ENCODE measurements at regions not wholly inside any gene's neighbourhood (a gene's known extent, or its start where the extent isn't known, plus 50 kb on each side); places are given as distances from the start of the nearest gene placed in this dataset.

DNA sequence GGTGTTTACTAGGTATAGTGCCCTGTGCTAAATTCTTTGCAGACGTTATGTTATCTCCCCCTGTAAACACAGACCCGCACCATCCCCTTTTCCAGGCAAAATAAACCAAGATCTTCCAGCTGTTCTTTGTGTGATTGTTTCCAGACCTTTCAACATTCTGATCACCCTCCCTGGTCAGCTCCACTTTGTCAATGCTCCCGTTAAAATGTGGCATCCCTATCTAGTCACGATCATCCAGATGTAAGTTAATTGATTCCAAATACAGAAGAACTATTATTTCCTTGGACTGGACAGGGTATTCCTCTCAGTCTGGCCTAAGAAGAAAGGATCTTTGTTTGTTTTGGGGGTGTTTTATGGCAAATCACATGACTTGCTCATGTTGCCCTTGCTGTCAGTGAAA is 127.6 kb upstream of the ARID2 start:
- TF ChIP-seq POLR2A (IDR thresholded peaks at IDR 0.05): no peak
- TF ChIP-seq, protein P1, sequence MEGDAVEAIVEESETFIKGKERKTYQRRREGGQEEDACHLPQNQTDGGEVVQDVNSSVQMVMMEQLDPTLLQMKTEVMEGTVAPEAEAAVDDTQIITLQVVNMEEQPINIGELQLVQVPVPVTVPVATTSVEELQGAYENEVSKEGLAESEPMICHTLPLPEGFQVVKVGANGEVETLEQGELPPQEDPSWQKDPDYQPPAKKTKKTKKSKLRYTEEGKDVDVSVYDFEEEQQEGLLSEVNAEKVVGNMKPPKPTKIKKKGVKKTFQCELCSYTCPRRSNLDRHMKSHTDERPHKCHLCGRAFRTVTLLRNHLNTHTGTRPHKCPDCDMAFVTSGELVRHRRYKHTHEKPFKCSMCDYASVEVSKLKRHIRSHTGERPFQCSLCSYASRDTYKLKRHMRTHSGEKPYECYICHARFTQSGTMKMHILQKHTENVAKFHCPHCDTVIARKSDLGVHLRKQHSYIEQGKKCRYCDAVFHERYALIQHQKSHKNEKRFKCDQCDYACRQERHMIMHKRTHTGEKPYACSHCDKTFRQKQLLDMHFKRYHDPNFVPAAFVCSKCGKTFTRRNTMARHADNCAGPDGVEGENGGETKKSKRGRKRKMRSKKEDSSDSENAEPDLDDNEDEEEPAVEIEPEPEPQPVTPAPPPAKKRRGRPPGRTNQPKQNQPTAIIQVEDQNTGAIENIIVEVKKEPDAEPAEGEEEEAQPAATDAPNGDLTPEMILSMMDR (IDR thresholded peaks at IDR 0.05): no peak
- TF ChIP-seq POLR2AphosphoS5 (IDR thresholded peaks at IDR 0.05): no peak

Measured in gastroesophageal sphincter (tissue), 3 donors.